Spinal cord (tissue), 9 donors: ENCODE measurements at regions not wholly inside any gene's neighbourhood (a gene's known extent, or its start where the extent isn't known, plus 50 kb on each side); places are given as distances from the start of the nearest gene placed in this dataset.

Experiments
- DNase-seq, 6 donors: peaks; one replicate each; pipeline versions ENCODE4 v3.0.0 to v3.0.0-alpha.2; 2013 to 2015; ENCODE audit warnings: low spot score in 6 of 6, low read depth in 4 of 6
- H3K27ac ChIP-seq: one replicate; pipeline ENCODE4 v1.5.1; 2013; ENCODE audit warnings: low read depth, low read length, control low read depth
- H3K27me3 ChIP-seq: one replicate; pipeline ENCODE4 v1.6.1; 2013; ENCODE audit warnings: low read length; ENCODE audit not compliant: control insufficient read depth, insufficient read depth
- H3K36me3 ChIP-seq: one replicate; pipeline ENCODE4 v1.6.1; 2013; ENCODE audit warnings: low read length; ENCODE audit not compliant: control insufficient read depth, insufficient read depth
- H3K4me1 ChIP-seq: one replicate; pipeline ENCODE4 v1.6.1; 2013; ENCODE audit warnings: low read length; ENCODE audit not compliant: control insufficient read depth, insufficient read depth
- H3K4me3 ChIP-seq: one replicate; pipeline ENCODE4 v1.5.1; 2013; ENCODE audit warnings: low read depth, low read length, control low read depth
- H3K9me3 ChIP-seq: one replicate; pipeline ENCODE4 v1.6.1; 2013; ENCODE audit warnings: low read length; ENCODE audit not compliant: control insufficient read depth, insufficient read depth
- WGBS: methylation state at CpG from one replicate; pipeline ENCODE4 v1.1.5; 2013; ENCODE audit warnings: missing lambda C conversion rate; ENCODE audit not compliant: insufficient coverage; 5-methylcytosine and 5-hydroxymethylcytosine counted together
- donor health status: healthy.

GRCh38 chr1:61517345-61517744, 207.6 kb downstream of the TM2D1 start:
- no peak overlapping the region for H3K4me3 ChIP-seq
- no peak overlapping the region for H3K27ac ChIP-seq
- H3K36me3 ChIP-seq, result no peaks in the 10 kb centered on the region
- no peaks in the 10 kb centered on the region for H3K27me3 ChIP-seq
- H3K9me3 ChIP-seq, result no peaks in the 10 kb centered on the region
- DNase-seq, result no peak
- 93% methylated on average over 2 of the region's 4 CpGs for WGBS
- H3K4me1 ChIP-seq, result no peaks in the 10 kb centered on the region

- H3K27ac ChIP-seq, result no peak overlapping the region
- no peak overlapping the region for H3K4me3 ChIP-seq
- WGBS, result 94% methylated on average over 2 of the region's 2 CpGs
- H3K27me3 ChIP-seq, result no peaks in the 10 kb centered on the region
- H3K36me3 ChIP-seq, result no peaks in the 10 kb centered on the region
- H3K9me3 ChIP-seq, result no peaks in the 10 kb centered on the region
- DNase-seq, result no peak
- H3K4me1 ChIP-seq, result no peaks in the 10 kb centered on the region
These were observed 209.8 kb downstream of the TM2D1 start for GRCh38 chr1:61515096-61515495.
